ENCODE measurements at regions not wholly inside any gene's neighbourhood (a gene's known extent, or its start where the extent isn't known, plus 50 kb on each side); places are given as distances from the start of the nearest gene placed in this dataset.

GRCh38 chr6:170160628-170161611, 130.0 kb downstream of the DLL1 start:
- H3K4me1 ChIP-seq (ENCODE audit: control insufficient read depth, extremely low read depth, insufficient read depth, low read length), result no peaks in the 10 kb centered on the region
- no peaks in the 10 kb centered on the region for H3K9me3 ChIP-seq (replicated peaks; ENCODE audit: control insufficient read depth, insufficient read depth, low read length)
- intact Hi-C loops (cut with micrococcal nuclease) (loop anchor here (1.0 kb wide), 1 partner anchor 15 kb away; no protein-coding TSS in a partner anchor), dilution Hi-C loops (cut with MboI; ENCODE audit: extremely low pct_ligation_motif_present, low sequenced_read_pairs) (no loop called here)
- no peak overlapping the region for H3K4me2 ChIP-seq (ENCODE audit: insufficient read depth, low read length)
- BruUV-seq (replicated peaks), result no TSS peak
- no peaks in the 10 kb centered on the region for H4K20me1 ChIP-seq (replicated peaks; ENCODE audit: control insufficient read depth, extremely low read depth, insufficient read depth, low read length)
- no peak for TF ChIP-seq MAX (IDR thresholded peaks at IDR 0.05; ENCODE audit: insufficient read depth, insufficient read length)
- TF ChIP-seq CTCF (IDR thresholded peaks at IDR 0.05; ENCODE audit: extremely low read depth in 1 of 2, insufficient read depth in 1 of 2, low read depth in 1 of 2, low read length in 2 of 2), result no peak
- no peak for TF ChIP-seq POLR2A (IDR thresholded peaks at IDR 0.05; ENCODE audit: low read depth, low read length)
- TF ChIP-seq MYC (IDR thresholded peaks at IDR 0.05; ENCODE audit: low read depth, low read length), result no peak
- no peak for TF ChIP-seq POLR2AphosphoS5 (IDR thresholded peaks at IDR 0.05; ENCODE audit: insufficient read depth, low read depth, low read length)
- no peak for TF ChIP-seq GATA2 (IDR thresholded peaks at IDR 0.05; ENCODE audit: insufficient read depth, insufficient read length, low read depth, low read length)
- TF ChIP-seq FOS (IDR thresholded peaks at IDR 0.05; ENCODE audit: borderline replicate concordance, insufficient read depth, low read length), result no peak
- TF ChIP-seq EZH2 (IDR thresholded peaks at IDR 0.05; ENCODE audit: borderline replicate concordance, low read depth, low read length, severe bottlenecking), result no peak
- TF ChIP-seq JUN (IDR thresholded peaks at IDR 0.05; ENCODE audit: borderline replicate concordance, insufficient read depth, insufficient read length, low read depth), result no peak
- ChIA-PET POLR2A (no interaction called here), CTCF (no interaction called here)
- no peaks in the 10 kb centered on the region for H3K79me2 ChIP-seq (ENCODE audit: control insufficient read depth, insufficient read depth, low read length)
- FAIRE-seq, result no peak
- no peak overlapping the region for H3K4me3 ChIP-seq (replicated peaks in 1 of 3; ENCODE audit: insufficient read depth in 1 of 3, low read depth in 1 of 3, low read length in 3 of 3)
- H2AFZ ChIP-seq (ENCODE audit: low read depth, low read length), result no peak overlapping the region
- H3K27ac ChIP-seq (ENCODE audit: insufficient read depth, low read depth, low read length), result no peak overlapping the region
- H3K36me3 ChIP-seq (ENCODE audit: control insufficient read depth in 2 of 2, extremely low read depth in 1 of 2, insufficient read depth in 2 of 2, low read length in 2 of 2), result no peaks in the 10 kb centered on the region
- H3K27me3 ChIP-seq (ENCODE audit: control insufficient read depth in 2 of 2, insufficient read depth in 2 of 2, low read length in 2 of 2), result no peaks in the 10 kb centered on the region
- no peak for DNase-seq (ENCODE audit: low read depth, low spot score)
- no peak overlapping the region for H3K9ac ChIP-seq (replicated peaks; ENCODE audit: extremely low read depth, insufficient read depth, low read length)
- no peaks in the 10 kb centered on the region for H3K9me1 ChIP-seq (replicated peaks; ENCODE audit: control insufficient read depth, extremely low read depth, insufficient read depth, low read length)
